EH (cell line): ENCODE measurements at regions not wholly inside any gene's neighbourhood (a gene's known extent, or its start where the extent isn't known, plus 50 kb on each side); places are given as distances from the start of the nearest gene placed in this dataset.

Experiments used
- DNase-seq: peaks from one replicate; pipeline ENCODE4 v3.0.0-alpha.2; 2015; ENCODE audit warnings: low read depth

DNA sequence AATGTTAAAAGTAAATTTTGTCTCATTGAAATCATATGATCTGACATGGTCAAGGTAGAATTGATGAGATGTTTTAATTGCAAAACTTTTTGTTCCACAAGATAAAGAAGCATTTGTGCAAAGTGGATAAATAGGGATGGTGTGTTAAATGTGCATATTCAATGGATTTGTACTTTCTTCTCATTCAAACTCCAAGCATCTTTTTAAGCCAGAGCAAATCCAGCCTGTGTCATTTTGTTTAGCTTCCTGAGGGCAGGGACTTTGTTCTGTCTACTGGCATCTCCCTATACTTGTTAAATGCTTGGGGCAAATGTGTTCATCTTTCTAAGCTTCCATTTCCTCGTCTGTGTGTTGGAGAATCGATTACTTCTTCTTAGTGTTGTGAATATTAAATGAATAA lies 200.3 kb downstream of the SLIT2 start:
- no peak for DNase-seq

DNA sequence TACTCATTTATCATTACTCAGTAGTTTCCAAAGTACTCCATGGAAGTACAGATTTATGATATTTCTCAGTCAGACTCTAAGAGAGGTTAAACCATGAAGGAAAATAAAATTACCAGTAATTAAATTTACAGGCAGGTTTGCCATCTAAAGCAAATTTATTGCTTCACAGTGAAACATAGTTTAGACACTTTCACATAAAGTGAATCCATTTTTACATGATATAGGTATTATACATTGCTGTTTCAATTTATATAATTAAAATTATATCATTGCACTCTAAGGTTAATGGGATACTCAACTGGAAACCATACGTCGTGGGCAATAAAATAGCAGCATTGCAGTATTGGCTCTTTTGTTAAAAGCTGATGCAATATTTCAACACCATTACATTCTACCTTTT lies 202.8 kb downstream of the SLIT2 start:
- DNase-seq, result no peak

DNA sequence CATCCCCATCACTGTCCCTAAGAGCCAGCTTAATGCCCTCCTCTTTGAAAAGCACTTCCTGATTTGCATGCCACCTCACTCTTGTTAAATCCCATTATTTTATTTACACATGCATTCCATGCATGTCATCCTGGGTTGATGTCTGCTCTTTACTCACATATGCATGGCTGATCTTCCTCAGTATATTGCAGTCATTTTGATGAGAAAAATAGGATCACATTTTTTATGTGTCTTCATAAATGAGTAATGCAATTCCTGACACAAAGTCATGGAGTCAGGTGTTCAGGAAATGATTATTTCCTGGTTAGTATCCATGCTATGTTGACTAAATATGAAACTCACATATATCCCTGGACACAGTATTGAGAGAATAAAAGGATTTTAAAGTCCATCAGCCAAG lies 204.7 kb downstream of the SLIT2 start:
- peak; percentile 73 for DNase-seq

DNA sequence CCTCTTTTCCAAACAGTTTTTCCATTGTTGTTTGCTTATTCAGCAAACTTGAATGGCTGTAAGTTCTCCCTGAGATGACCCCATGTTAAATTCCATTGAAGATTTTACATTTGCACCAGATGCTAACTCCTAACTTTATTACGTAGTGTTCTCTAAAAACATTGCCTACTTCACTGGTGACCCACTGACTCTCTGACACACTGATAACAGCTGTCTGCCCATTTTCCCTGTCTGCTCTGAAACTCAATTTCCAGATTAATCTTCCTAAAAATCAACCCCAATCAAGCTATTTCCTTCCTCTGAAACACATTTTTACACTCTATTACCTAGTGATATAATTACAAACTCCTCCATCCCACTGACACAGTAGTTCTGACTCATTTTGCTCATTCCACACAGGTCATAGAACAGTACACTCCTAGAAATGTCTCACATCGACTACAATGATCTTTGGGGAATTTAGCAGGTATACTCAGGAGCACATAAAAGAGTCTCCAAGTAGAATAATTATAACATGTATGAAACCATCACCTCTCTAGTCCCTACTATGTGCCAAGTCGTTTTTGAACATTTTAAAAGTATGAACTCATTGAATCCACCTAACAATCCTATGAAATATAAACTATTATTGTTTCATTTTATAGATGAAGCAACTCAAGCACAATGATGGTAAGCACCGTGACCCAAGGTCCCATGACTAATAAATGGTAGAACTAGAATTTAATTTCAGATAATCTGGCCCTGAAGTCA lies 210.9 kb downstream of the SLIT2 start:
- DNase-seq, result peak; percentile 35

DNA sequence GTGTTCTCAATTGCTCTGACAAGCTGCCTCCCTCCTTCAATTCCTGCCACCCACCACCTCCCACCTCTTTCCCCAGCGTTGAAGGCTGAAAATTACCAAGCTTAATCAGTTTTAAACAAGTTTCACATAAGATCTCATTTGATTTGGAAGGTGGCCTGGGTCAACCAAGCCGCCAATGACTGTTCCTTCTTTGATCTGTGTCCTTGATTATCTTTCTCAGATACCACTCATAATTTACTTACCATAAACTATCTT lies 211.4 kb downstream of the SLIT2 start:
- DNase-seq, result no peak

DNA sequence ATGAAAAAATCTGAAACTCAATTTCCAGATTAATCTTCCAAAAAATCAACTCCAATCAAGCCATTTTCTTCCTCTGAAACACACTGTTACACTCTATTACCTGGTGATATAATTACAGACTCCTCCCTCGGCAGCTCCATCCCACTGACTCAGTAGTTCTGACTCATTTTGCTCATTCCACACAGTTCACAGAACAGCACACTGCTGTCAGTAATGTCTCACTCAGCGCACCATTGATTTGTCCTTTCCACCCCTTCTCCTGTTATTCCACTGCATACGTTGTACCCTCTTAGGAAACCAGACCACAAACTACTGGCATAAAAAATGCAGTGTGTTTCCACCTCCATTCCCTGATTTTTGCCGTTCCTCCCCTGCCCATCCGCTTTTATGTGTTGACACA lies 212.7 kb downstream of the SLIT2 start:
- peak; percentile 75 for DNase-seq

DNA sequence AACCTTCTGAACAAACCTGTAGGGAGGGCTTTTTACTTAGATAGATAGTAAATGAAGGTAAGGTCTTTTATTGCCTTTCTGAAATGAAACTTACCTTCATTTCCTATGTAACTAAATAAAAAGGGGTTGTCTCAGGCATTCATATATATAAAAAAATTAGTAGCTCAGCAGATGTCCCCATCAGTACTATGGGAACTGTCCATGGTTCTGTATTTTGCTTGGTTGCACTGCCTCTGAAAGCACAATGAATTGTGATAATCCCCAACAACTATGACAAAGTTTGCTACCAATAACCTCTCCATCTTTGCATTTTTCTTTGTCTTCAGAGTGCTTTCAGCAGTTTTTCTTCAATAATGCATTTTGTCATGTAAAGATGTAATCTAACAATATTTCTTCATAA lies 222.4 kb downstream of the SLIT2 start:
- DNase-seq, result peak; percentile 58

DNA sequence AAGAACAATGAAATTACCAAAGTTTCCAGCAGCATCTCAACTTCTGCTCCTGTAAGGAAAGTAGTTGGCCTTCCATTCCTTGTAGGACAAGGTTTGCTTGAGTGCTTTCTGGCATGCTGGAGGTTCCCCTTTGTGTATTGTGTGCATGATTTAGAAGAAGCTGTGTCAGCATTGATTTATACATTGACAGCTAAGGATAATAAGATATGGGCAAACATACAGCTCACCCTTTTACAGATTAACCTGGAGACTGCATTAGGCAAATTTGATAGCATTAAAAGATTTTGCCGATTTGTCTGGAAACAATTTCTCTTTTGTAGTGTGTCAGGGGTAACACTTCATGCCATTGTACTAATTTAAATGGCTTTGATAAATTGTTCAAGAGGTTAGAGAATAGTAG lies 221.8 kb upstream of the PACRGL start:
- DNase-seq, result no peak

DNA sequence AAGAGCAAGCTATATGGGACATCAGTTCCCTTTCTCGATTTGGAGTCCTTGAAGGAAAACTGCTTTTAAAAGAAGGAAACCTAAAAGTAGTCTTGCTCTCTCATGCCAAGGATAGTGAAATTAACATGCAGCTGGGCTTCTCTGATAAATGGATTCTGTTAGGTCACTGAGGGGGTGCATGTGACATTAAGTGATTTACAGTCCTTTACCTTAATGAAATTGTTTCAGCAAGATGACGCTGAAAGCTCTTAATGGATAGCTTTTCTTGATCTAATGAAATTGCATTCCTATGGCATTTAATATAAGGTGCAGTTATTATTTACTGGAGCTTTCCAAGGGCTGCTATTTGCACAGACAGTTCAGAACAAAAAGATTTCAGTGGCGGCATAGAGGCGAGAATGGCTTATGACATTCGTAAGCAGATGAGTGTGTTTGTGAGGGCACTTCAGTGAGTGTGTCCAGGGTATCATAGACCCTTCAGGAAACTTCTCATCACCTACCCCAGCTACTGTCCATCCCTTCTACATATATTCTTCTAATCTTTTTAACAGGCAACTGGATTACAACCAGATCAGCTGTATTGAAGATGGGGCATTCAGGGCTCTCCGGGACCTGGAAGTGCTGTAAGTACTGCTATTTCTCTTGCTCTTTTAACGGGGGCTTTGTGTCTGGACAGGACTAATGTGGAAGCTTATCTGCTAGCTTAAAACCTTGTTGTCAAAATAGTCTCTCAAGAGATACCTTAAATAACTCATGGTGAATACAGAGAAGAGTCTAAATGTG lies 219.9 kb upstream of the PACRGL start:
- no peak for DNase-seq

DNA sequence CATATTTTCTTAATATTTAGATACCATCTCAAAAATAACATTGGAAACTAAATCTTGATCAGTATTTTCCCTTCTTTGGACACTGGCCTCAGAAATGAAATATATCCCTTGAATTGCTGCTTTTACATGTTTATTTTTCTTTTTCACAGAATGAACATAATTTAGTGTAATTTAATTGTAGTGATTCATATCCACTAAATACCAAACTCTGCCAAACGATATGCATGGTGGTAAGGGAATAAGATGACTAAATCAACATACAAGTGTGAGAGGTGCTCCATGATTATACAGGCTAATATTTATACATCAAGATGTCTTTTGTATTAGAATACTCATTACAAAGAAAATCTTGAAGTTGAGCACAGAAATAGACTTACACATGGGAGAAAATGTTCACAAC lies 216.8 kb upstream of the PACRGL start:
- peak; percentile 72 for DNase-seq

DNA sequence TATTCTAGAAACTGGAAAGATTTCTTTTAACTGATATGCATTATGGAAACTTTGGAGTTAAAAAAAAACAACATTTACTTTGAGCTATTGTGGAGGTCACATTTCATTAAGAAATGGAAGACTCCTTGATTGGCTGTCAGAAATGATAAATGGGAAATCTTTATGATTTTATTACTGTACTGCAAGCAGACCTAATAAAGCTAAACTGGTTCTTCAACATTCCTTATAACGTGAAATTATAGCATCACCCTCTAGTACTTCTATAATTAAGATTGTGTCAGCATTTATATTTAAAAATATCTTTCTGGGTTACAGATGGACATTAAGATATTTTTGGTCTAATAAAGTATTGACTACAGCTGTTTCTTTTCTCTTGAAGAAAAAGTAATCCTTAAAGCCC lies 213.8 kb upstream of the PACRGL start:
- no peak for DNase-seq

DNA sequence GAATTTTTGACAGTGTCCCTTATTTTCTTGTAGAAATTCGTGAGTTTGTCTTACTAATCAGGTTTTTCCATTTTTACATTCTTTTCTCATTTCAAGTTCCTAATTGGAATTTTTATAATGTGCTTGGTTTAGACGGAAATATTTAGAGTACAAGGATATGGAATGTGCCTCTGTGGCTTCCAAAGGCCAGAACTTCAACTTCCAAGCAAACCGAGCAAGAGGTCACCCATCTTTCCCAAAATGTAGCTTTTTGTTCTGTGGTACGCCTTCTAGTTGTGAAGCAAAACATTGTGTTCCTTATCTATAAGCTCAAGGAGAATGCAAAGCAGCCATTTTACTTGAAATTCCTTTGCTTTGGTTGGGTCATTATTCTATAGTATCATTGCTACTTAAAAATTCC lies 212.8 kb upstream of the PACRGL start:
- peak; percentile 87 for DNase-seq

DNA sequence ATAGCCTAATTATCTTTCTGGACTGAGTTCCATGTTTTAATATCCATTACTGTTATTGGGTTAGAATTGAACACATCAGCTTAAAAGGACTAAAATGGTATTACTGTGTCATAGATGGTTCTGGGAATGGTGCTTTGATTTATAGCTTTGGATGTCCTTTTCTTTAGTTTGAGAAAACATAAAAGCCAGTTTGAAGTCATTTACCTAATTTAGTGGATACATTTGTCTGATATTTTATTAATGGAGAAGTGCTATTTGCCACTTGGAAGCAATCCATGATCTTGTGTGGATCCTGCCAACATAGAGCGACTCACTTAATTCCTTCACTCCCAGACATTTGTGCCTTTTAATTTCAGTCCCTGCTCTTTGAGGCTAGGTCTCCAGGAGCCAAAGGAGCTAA lies 212.4 kb upstream of the PACRGL start:
- peak; percentile 75 for DNase-seq

DNA sequence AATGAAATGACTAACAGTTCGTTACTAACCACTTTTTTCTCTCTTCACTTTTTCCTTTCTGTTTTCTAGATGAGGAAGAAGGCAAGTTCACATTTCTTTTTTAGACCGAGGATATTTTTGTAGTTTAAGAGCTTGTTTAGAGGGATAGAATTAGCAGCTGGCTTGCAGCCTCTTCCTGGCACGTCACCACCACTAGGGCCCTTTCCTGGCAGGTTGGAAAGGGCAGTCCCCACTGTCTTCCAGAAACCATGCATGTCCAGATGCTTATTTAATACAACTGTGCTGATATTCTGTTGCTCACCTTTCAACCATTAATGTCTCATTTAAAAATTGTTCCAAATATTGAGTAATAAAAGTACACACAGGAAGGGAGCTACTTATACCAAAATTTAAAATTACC lies 209.5 kb upstream of the PACRGL start:
- DNase-seq, result no peak

DNA sequence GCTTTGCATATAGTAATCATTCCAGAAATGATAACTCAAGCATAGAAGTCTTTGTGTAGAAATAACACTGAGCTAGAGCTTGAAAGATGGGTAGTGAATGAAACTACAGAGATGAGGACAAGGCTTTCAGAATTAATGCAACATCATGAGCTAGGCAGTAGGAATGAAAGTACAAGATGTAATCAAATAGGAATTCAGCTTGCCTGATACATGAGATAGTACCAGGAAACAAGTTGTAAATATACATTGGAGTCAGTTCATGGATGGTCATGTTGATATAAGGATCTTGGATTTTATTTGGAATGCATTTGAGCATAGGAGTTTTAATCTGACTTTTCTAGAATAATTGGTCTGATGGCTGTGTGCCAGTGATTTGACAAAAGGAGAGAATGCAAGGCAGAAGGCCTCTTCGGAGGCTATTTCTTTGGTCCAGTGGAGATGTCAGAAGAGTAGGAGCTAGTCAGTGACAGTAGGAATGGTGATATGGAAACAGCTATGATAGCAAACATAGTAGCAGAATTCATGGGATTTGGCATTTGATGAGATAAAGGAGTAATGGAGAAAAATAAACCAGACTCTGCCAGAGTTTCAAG lies 206.4 kb upstream of the PACRGL start:
- DNase-seq, result peak; percentile 90

DNA sequence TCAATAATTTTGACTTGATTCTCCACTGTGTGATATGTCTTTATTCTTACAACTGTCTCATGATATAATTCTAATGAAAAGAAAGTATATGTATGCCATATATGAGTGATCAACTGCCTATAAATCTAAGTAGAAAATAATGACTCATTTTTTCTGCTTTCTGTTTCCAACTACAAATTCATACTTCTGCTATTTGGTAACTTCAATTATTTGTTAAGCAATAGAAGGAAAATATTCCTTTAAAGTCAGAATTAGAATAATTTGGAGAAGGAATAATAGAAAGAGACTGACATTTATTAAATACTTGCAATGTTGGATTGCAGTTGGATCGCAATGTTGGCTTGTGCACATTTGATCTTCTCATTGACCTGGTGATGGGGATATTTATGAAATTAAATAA lies 204.2 kb upstream of the PACRGL start:
- DNase-seq, result no peak

DNA sequence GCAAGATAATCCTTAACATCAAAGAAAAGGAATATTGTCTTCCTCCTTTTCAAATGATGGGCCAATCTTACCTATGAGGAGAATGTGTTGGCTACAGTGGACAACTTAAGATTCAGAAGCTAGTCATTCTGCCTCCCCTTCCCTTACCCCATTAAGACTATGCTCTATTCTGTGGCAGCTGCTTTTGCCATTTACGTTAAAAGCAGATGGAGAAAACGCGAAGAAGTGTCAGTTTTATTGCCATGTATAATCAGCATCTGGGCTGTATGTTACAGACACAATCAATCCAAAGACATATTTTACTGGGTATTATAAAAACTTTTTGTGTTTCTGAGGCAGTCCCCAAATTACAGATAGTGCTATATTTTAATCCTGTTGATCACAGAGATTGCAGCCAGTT lies 196.1 kb upstream of the PACRGL start:
- DNase-seq, result no peak

DNA sequence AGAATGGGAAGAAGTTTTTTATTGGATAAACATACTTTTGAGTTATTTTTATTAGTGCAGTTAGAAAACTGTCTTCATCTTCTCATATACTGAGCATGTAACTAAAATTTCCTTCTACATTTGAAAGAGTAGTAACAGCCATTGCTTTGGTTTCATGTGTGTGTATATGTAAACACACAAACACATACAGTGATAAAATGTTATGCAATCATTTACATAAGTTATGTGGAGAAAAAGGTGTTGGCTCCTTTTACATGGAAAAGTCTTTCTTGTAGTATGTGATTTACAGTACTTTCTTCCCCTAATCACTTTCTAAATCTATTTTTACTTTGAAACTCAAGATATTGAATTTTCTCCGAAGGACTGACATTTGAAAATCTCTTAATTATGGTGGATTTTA lies 194.3 kb upstream of the PACRGL start:
- DNase-seq, result no peak

DNA sequence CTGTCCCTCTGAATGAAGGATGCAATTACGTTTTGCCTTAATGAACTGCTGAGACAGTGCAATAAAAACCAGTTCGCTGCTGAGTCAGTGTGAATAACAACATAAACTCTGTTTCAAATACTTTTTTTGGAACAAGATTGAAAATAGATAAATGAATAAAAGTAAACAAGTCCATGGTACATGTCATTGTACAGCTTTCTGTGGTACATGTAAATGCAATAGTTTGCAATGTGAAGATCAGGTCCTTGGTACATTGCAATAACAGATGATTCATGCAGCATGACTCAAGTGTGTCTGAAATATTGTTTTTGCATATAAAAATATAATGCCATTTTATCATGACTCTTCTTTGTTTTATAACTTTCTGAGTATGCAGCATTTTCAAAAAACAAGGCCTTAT lies 193.4 kb upstream of the PACRGL start:
- peak; percentile 84 for DNase-seq

DNA sequence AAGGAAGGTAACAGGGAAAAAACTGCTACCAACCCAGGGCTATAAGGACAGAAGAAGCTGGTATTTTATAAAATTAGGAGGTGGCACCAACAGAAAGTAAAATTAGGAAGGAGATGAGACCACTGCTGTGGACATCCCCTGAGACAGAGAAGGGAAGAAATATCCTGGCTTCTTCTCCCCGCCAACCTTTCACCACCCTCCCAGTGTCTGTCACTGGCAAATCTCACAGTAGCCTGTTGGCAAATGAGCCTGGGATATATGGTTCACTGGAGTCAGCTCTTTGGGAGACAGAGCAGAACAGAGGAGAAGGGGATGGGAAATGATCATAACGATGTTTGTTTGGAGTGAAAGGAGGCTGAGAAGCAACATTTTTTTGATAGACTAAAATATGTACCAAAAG lies 190.9 kb upstream of the PACRGL start:
- DNase-seq, result no peak

DNA sequence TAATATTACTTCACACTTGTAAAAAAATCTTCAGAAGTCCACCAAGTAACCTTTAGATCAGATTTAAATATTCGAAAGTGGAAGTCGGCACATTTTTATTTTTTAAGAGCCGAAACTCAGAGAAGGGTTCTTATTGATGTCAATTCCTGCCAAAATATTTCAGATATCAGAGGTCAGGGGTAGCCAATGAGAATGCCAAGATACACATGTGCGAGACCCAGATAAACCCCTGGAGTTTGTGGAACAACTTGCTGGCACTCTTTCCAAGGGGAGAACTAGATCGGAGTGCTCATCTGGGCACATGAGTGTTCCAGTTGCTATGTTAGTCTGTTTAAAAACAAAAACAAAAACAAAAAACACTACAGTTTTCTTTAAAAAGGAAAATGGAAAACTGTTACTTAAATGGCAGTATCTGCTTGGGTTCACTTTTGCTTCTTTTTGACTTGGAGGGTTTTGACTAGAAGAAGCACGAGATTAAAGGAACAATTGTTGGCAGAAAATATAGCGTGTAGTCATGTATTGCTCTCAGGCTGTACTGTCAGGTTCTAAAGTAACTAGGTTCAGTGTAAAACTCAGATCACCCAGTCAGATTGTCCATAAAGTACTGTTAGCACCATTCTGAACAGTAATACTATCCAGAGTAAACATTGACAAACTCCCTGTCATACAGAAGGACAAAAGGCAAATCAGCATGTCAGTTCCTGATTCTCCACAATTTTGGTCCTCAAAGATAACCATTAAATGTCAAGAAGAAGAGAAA lies 188.0 kb upstream of the PACRGL start:
- no peak for DNase-seq

DNA sequence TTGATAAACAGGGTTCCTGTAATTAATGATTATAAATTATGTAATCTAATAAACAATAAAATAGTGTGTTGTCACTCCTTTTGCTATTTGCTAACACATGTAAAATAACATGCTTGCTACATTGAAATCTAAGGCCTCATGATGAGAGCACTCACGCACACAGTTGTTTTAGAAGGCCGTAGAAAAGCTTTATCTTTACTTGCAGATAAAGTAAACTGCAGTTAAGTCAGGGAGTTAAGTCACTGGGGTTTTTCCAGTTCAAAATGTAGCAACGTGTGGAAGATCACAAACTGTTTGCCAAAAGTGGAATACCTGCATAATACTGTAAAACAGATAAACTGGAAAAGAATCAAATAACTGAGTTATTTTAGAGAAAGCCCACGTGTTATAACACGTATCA lies 187.3 kb upstream of the PACRGL start:
- DNase-seq, result no peak

DNA sequence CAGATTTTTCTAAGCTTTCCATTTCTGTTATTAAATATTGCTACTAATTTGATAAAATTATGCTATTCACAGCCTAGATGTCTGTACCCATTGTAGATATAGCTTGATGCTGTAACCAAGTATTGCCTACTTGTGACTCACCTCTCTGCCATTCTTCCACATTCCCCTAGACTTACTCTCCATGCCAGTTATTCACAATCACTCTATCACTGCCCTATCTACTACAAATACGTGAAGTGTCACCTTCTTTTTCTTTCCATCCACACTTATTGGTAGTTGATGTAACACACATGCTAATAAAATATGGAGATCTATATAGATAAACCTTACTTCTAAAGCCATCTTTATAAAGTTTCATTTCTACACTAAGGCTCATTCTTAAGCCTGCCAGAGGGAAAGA lies 179.4 kb upstream of the PACRGL start:
- DNase-seq, result peak; percentile 75
